ENCODE measurements at regions not wholly inside any gene's neighbourhood (a gene's known extent, or its start where the extent isn't known, plus 50 kb on each side); places are given as distances from the start of the nearest gene placed in this dataset.
"Not testable (repeated sequence)": the region's sequence is repeated elsewhere in the genome, so short reads cannot be mapped to it uniquely, and the experiment has no call there.

DNA sequence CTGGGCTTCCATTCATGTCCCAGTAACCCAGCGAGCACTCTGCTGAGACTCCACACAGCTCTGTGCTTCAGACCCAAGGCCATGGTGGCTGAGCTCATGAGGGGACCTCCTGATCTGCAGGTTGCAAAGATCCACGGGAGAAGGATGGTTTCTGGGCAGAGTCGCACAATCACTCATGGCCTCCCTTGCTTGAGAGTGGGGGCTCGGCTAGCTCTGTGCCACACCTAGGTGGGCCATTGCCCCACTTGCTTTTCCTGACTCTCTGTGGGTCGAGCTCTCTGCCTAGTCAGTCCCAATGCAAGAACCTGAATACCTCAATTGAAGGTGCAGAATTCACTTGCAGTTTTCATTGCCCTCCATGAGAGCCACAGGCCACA, 3958.4 kb upstream of the OR11H1 start:
- not testable (repeated sequence) for TF ChIP-seq EZH2phosphoT487 (IDR thresholded peaks at IDR 0.05; ENCODE audit: borderline replicate concordance, low read length)
- TF ChIP-seq, protein P1, sequence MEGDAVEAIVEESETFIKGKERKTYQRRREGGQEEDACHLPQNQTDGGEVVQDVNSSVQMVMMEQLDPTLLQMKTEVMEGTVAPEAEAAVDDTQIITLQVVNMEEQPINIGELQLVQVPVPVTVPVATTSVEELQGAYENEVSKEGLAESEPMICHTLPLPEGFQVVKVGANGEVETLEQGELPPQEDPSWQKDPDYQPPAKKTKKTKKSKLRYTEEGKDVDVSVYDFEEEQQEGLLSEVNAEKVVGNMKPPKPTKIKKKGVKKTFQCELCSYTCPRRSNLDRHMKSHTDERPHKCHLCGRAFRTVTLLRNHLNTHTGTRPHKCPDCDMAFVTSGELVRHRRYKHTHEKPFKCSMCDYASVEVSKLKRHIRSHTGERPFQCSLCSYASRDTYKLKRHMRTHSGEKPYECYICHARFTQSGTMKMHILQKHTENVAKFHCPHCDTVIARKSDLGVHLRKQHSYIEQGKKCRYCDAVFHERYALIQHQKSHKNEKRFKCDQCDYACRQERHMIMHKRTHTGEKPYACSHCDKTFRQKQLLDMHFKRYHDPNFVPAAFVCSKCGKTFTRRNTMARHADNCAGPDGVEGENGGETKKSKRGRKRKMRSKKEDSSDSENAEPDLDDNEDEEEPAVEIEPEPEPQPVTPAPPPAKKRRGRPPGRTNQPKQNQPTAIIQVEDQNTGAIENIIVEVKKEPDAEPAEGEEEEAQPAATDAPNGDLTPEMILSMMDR (IDR thresholded peaks at IDR 0.05; ENCODE audit: low read depth, low read length, poor library complexity, severe bottlenecking), result not testable (repeated sequence)

All from DOHH2 (cell line).